ENCODE measurements at regions not wholly inside any gene's neighbourhood (a gene's known extent, or its start where the extent isn't known, plus 50 kb on each side); places are given as distances from the start of the nearest gene placed in this dataset.

- no peaks in the 10 kb centered on the region for H3K4me1 ChIP-seq (ENCODE audit: control insufficient read depth, extremely low read depth, insufficient read depth, low read length)
- TF ChIP-seq CTCF (conservative IDR thresholded peaks at IDR 0.05 in 1 of 2, IDR thresholded peaks at IDR 0.05 in 1 of 2; ENCODE audit: low read depth in 1 of 2, low read length in 2 of 2) (no peak), EZH2 (IDR thresholded peaks at IDR 0.05; ENCODE audit: low read length, missing control alignments) (no peak)
These were observed 108.1 kb downstream of the MAP3K21 start for GRCh38 chr1:233435622-233436021.

GRCh38 chr1:233439721-233440120 lies 112.2 kb downstream of the MAP3K21 start:
- no peak for TF ChIP-seq EZH2 (IDR thresholded peaks at IDR 0.05; ENCODE audit: low read length, missing control alignments)
- no peak for TF ChIP-seq CTCF (conservative IDR thresholded peaks at IDR 0.05 in 1 of 2, IDR thresholded peaks at IDR 0.05 in 1 of 2; ENCODE audit: low read depth in 1 of 2, low read length in 2 of 2)
- DNase-seq (ENCODE audit: low read depth in 2 of 2), result peak in 1 of 2 donors; percentile 72
- Histone ChIP-seq H3K9me3 (ENCODE audit: control insufficient read depth, insufficient read depth, low read depth, low read length) (no peaks in the 10 kb centered on the region), H4K20me1 (ENCODE audit: control insufficient read depth, extremely low read depth, insufficient read depth, low read length) (no peaks in the 10 kb centered on the region), H3K4me1 (ENCODE audit: control insufficient read depth, extremely low read depth, insufficient read depth, low read length) (no peaks in the 10 kb centered on the region), H3K27ac (ENCODE audit: insufficient read depth, low read length) (no peak overlapping the region), H3K9ac (ENCODE audit: insufficient read depth, low read length) (no peak overlapping the region), H3K4me2 (ENCODE audit: extremely low read depth, insufficient read depth, low read length) (no peak overlapping the region), H3K36me3 (ENCODE audit: control insufficient read depth, insufficient read depth, low read length) (no peaks in the 10 kb centered on the region), H3K4me3 (replicated peaks in 1 of 4; ENCODE audit: control extremely low read depth in 1 of 4, insufficient read depth in 1 of 4, low read depth in 3 of 4, low read length in 4 of 4) (no peak overlapping the region), H2AFZ (ENCODE audit: low read length) (no peak overlapping the region), H3K27me3 (ENCODE audit: control insufficient read depth, insufficient read depth, low read length) (no peaks in the 10 kb centered on the region), H3K79me2 (ENCODE audit: control insufficient read depth, insufficient read depth, low read length) (no peaks in the 10 kb centered on the region)

More at GRCh38 chr1:233435622-233436021, 108.1 kb downstream of the MAP3K21 start:
- Histone ChIP-seq H3K27ac (ENCODE audit: insufficient read depth, low read length) (no peak overlapping the region), H3K36me3 (ENCODE audit: control insufficient read depth, insufficient read depth, low read length) (no peaks in the 10 kb centered on the region), H3K27me3 (ENCODE audit: control insufficient read depth, insufficient read depth, low read length) (no peaks in the 10 kb centered on the region), H3K79me2 (ENCODE audit: control insufficient read depth, insufficient read depth, low read length) (no peaks in the 10 kb centered on the region), H3K4me2 (ENCODE audit: extremely low read depth, insufficient read depth, low read length) (no peak overlapping the region), H4K20me1 (ENCODE audit: control insufficient read depth, extremely low read depth, insufficient read depth, low read length) (no peaks in the 10 kb centered on the region), H2AFZ (ENCODE audit: low read length) (no peak overlapping the region), H3K4me3 (replicated peaks in 1 of 4; ENCODE audit: control extremely low read depth in 1 of 4, insufficient read depth in 1 of 4, low read depth in 3 of 4, low read length in 4 of 4) (no peak overlapping the region), H3K9ac (ENCODE audit: insufficient read depth, low read length) (no peak overlapping the region), H3K9me3 (ENCODE audit: control insufficient read depth, insufficient read depth, low read depth, low read length) (no peaks in the 10 kb centered on the region)
- DNase-seq (ENCODE audit: low read depth in 2 of 2), result peak in 1 of 2 donors; percentile 37

GRCh38 chr1:233440951-233441401 lies 113.5 kb downstream of the MAP3K21 start:
- H2AFZ ChIP-seq (ENCODE audit: low read length), result no peak overlapping the region
- H3K4me2 ChIP-seq (ENCODE audit: extremely low read depth, insufficient read depth, low read length), result no peak overlapping the region
- no peaks in the 10 kb centered on the region for H4K20me1 ChIP-seq (ENCODE audit: control insufficient read depth, extremely low read depth, insufficient read depth, low read length)
- H3K4me3 ChIP-seq (replicated peaks in 1 of 4; ENCODE audit: control extremely low read depth in 1 of 4, insufficient read depth in 1 of 4, low read depth in 3 of 4, low read length in 4 of 4), result no peak overlapping the region
- no peak overlapping the region for H3K27ac ChIP-seq (ENCODE audit: insufficient read depth, low read length)
- TF ChIP-seq EZH2 (IDR thresholded peaks at IDR 0.05; ENCODE audit: low read length, missing control alignments) (no peak), CTCF (conservative IDR thresholded peaks at IDR 0.05 in 1 of 2, IDR thresholded peaks at IDR 0.05 in 1 of 2; ENCODE audit: low read depth in 1 of 2, low read length in 2 of 2) (peak; percentile 49 to 66)
- DNase-seq (ENCODE audit: low read depth in 2 of 2), result peak; percentile 68
- H3K36me3 ChIP-seq (ENCODE audit: control insufficient read depth, insufficient read depth, low read length), result no peaks in the 10 kb centered on the region
- H3K9me3 ChIP-seq (ENCODE audit: control insufficient read depth, insufficient read depth, low read depth, low read length), result no peaks in the 10 kb centered on the region
- no peaks in the 10 kb centered on the region for H3K79me2 ChIP-seq (ENCODE audit: control insufficient read depth, insufficient read depth, low read length)
- H3K4me1 ChIP-seq (ENCODE audit: control insufficient read depth, extremely low read depth, insufficient read depth, low read length), result no peaks in the 10 kb centered on the region
- H3K27me3 ChIP-seq (ENCODE audit: control insufficient read depth, insufficient read depth, low read length), result no peaks in the 10 kb centered on the region
- no peak overlapping the region for H3K9ac ChIP-seq (ENCODE audit: insufficient read depth, low read length)

Measured in fibroblast of lung (primary cell).